GM21526 (cell line): ENCODE measurements at regions not wholly inside any gene's neighbourhood (a gene's known extent, or its start where the extent isn't known, plus 50 kb on each side); places are given as distances from the start of the nearest gene placed in this dataset.

ENCODE experiments used
- ATAC-seq: cut with Tn5 transposase; IDR thresholded peaks from one replicate; pipeline ENCODE4 v1.9.1; 2021; ENCODE audit warnings: moderate library complexity; ENCODE audit not compliant: unreplicated experiment, low FRiP score

DNA sequence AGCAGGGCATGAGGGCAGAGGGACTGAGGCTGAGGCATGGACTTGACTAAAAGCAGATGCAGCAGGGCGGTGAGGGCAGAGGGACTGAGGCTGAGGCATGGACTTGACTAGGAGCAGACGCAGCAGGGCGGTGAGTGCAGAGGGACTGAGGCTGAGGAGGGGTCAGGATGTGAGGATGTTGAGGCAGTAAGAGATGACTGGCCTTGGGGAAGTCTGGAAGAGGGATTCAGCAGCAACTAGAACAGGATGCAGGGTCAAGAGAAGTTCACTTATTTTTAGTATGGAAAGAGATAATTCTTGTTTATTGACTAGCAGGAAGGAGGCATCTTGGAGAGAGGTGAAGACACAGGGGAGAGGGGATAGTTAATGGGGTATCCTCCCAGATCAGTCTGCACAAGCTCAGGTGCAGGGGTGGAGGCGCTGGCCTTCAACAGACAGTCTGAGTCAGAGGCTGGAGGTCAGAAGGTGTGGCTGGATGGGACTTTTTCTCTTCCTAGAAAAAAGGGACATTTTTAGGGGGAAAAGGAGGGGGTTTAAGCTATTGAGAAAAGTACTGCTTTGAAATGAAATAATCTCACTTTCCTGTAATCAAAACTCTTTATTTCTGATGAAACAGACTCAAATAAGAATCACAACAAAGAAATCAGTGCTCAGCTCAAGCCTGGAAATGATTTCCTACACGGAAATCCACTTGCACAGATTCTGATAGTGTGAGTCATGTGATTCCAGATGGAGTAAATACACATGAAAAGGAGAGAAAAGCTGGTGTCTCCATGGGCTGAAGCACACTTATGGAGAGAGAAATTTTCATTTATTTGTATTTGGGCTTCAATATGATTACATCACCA is 130.9 kb downstream of the PALM2AKAP2 start:
- ATAC-seq = no peak

DNA sequence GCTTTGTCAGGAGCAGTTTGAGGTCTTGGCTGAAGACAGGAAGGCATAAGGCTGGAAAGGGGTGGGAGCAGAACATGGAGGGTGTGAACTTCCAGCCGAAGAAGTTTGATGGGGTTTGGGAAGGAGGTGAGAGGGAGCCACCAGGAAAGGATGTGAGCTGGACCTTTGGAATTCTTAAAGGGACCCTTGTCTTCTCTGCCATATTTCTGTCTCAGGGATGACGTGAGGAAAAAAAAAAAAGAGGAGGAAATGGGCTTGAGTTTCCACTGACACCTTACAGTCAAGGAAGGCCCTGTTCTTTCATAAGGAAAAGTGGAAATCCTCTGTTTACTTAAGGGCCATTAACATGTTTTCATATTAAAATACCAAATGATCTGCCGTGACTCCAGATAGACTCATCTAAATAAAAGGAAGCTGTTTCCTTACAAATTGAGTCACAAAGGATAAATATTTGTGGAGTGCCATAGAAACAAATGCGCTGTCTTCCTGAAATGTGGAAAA is 132.1 kb downstream of the PALM2AKAP2 start:
- ATAC-seq = no peak

DNA sequence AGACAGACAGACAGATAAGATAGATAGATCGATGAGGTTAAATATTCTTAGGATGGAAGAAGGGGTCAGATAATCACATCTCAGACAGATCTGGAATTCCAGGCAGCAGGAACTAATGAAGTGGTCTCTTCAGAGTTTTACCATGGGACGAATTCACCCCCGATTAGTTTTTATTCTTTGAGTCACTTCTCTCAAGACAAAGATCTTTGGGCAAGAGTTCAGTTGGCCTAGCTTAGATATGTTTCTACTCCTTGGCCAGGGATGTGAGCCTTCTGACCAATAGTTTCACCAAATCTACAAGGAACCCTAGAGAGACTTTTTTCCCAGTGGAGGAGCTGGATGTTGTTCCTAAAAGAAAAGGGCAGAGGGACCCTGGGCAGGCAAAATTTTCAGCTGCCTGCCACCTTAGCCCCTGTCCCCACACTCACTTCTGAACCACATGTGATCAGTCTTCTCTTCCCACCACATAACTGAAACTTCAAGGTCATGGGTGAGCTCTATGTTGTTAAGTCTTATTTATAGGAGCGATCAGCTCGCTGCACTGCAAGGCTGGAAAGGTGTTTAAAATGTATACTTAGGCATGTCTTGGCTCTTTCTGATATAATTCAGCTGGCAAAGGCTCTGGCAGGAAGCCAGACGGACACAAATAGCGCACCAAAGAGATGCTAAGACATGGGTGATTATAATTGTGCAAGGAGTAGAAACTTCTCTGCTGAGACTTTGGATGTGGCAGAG is 132.9 kb downstream of the PALM2AKAP2 start:
- ATAC-seq = no peak

DNA sequence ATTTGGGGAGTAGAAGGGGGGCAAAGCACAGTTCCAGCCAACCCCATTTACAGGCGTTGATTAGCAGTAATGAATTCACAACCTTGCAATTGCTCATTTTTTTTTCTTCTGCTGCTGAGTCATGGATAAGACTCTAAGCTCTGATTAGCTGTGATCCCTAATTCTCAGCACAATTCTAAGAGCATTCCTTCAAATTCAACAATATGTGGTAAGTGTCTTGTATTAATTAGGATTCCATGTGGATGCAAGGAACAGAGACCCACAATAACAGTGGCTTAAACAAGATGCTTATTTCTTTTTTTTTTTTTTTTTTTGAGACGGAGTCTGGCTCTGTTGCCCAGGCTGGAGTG is 133.4 kb downstream of the PALM2AKAP2 start:
- no peak for ATAC-seq

DNA sequence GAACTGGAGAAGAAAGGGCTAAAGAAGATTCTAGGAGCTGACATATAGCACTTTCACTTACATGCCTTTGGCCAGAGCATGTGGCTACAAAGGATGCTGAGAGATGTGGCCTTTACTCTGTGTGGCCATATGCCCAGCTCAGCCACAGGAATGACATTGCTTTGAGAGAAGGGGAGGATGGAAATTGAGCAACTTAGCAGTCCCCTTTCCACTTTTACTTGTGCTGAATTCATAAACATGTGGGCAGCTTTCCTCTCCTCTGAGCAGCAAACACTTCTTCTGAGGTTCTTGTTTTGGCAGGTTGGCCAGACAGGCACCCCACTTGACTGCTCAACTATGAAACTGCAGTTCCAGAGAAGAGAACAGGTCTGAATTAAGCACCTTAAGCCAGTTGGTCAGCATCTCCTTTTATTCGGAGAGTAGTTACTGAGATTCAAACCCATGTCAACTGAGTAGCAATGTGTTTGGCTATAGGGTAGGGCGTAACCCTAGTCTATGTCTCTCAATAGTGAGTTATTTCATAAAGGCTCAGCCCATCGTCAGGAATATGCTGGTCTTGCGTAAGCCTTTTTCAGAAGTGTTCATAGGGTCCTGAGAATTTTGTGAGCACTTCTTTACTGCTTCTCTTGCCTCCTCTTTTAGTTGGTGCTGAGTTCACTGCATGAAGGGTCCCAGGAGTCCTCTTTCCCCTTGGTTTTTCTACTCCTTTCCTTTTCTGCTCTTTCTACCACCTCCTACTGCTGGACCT is 134.5 kb downstream of the PALM2AKAP2 start:
- ATAC-seq = peak; percentile 41

DNA sequence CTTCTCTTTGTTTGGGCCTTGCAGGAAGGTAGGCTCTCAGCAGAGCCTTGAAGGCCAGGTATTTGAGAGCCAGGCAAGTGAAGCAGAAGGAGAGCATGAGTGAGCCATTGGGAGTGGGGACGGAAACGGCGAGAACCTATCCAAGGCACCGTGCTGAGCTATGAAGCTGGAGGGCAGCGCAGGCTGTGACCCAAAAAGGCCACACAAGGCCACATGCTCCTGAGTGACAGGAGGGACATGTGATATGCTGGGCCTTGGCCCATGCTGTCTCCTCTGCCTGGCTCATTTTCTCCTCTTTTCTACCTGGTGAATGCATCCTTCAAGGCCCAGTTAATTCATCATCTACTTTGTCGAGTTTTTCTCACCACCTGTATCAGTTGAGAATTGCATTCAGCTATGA is 136.3 kb downstream of the PALM2AKAP2 start:
- ATAC-seq = no peak

DNA sequence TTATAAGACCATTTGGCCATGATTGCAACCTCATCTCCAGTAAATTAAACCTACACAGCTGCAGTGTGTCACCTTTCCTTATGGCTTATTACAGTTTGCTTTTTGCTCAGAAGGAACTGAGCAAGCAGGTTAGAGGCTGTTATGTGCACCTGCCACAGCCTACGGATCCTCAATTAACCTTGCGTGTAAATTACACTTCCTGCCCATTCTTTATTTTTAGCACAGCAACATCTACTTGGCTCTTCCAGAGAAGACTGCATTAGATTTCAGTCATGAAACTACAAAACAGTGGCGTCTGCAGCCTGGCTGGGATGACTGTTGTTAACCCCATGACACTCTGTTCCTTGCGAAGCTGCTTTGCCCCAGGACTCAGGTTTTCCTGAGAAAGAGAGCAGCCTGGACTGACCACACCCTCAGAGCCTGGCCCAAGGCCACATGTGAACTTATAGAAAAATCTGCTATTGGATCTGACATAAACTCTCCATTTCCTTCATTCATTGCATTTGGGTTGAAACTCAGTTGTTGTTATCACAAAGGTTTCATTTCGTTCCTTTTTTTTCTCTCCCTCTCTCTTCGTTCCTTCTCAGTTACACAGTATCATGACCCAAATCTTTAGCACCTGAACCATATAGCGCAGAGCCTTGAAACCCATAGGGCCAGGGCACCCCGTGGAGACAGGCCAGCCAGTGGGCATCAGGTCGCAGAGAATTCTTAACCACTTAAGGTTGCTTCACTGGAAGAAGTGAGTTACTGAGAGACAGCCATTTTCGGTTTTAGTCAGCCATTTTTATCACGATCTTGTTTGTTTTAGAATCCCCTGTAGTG is 138.6 kb downstream of the PALM2AKAP2 start:
- ATAC-seq = peak; percentile 61

DNA sequence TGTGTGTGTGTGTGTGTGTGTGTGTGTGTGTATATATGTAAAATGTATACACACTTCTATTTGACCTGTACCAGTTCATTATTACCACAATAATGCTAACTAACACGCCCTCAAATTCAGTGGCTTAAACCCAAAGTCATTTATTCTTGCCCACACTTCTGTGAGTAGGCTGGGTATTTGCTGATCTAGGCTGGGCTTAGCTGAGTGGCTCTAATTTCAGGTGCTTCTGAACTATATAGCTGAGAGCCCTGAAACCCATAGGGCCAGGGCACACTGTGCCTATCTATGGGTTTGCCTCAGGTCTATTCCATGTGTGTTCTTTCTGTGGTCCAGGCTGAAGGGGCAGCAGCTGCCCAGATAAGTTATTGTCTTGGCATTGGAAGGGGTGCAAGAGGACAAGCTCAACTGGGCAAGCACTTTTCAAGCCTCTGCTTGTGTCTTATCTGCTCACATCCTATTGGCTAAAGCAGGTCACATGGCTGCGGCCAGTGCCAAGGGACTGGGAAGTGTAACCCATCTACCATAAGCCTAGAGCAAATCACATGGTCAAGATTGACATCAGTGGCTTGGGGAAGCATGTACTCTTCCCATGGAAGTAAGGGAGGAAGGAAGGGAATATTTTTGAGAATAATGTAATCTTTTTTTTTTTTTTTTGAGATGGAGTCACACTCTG is 139.9 kb downstream of the PALM2AKAP2 start:
- ATAC-seq = no peak

DNA sequence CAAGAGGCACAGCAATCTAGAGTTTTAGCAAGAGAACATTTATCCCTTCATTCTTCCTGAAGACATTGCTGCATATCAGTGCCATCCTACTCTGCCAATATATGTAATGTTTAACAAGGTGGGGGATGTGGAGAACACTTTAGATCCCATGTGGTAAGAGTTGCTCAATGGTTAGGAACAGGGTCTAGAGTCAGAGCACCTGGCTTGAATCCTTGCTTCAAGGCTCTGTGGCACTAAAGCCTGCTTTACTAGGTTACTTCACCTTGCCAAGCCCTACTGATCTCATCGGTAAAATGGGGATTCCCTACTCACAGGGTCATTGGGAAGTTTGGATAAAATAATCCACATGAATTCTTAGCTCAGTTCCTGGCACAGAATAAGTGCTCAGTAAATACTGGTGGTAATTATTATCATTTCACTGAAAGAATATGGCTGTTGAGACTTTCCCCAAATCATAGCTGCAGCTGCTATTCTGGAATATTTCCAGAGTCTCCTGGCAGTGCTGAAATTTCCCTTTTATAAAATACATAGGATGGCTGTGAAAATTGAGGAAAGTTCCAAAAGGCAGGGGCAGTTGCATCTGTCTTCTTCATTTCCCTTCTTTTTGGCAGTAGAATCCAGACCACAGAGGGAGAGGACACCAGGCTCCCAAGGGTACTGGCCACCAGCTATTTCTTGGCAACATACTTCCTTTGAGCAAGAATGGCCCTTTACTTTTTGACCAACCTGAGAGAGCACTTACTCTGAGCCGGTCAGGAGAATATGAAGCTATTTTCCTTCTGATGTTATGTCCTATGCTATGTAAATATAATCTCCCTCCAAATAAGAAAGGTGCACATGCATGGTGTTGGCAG is 142.8 kb downstream of the PALM2AKAP2 start:
- no peak for ATAC-seq

DNA sequence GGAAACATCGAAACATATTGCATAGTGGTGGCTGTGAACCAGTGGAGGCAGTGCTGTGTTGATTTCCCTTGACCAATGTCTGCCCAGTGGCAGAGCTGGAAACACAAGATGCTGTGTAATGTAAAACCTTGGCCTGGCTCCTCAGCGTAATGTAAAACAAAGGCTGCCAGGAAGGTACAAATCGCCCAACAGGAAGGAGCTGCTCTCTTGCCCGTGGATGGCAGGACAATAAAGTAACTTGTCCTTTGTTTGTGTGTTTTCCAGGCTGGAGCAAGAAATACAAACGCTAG is 143.4 kb downstream of the PALM2AKAP2 start:
- no peak for ATAC-seq

DNA sequence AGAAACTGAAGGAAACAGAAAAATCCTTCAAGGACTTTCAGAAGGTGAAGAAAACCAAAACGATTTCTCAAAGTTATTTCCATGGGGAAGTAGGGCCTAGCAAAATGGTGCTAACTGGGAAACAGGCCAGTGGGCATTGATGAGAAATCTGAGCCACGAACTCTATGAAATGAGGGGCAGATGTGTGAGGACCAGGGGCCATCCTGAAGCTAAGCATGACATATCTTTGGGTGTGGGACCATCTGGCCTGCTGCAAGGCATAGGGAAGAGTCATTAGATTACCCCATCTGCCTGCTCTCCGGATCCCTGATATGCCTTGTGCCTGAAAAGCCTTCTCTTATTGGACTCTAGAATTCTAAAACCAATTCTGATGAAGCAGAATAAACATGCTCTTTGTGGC is 143.8 kb downstream of the PALM2AKAP2 start:
- no peak for ATAC-seq

DNA sequence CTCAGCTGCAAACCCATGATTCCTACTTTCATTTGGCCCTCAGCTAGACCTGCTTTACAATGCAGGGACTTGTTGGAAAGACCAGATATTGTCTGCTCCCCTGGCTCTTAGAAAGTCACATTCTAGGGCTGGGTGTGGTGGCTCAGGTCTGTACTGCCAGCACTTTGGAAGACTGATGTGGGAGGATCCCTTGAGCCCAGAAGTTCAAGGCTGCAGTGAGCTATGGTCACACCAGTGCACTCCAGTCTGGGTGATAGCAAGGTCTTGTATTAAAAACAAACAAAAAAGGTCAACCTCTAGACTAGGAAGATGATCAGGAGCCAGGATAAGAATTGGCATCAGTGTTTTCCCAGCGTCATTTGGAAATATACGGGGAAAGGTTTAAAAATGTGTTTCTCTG is 145.8 kb downstream of the PALM2AKAP2 start:
- no peak for ATAC-seq

DNA sequence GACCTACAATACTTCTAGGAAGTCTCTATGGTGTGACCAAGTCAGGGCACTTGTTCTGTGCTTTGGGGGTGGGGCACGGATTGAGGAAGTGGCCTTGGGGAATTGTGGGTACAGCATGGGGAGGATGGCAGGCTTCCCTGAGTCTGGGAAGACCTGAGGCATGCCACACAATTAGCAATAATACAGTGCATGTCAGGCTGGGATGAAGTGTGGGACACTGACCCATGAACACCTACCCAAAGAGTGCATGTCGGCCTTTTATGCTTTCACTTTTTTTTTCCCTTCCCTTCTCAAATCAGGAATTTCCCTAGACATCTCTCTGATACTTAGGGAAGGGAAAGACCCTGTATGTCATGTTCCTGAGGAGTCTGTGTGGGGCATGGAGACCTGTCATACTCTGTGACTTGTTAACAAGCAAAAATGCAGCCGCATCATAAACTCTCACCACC is 146.4 kb downstream of the PALM2AKAP2 start:
- ATAC-seq = no peak

DNA sequence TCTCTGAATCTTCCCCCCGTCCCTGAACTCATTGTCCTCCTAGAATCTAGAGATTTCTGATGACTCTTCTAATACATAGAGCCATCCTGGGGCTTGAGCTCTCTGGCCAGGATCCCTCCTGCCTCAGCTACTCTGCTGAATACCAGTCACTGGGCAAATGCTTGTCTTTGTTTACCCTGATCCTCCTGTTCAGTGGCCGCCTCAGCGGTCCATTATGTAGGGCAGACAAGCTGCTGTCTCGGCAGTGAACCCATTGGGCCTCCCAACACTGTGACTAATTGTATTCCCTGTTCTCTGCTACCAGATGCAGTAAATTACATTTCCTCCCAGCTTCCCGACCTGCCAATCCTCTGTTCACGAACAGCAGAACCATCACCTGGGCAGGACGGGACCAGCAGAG is 151.6 kb downstream of the PALM2AKAP2 start:
- no peak for ATAC-seq

DNA sequence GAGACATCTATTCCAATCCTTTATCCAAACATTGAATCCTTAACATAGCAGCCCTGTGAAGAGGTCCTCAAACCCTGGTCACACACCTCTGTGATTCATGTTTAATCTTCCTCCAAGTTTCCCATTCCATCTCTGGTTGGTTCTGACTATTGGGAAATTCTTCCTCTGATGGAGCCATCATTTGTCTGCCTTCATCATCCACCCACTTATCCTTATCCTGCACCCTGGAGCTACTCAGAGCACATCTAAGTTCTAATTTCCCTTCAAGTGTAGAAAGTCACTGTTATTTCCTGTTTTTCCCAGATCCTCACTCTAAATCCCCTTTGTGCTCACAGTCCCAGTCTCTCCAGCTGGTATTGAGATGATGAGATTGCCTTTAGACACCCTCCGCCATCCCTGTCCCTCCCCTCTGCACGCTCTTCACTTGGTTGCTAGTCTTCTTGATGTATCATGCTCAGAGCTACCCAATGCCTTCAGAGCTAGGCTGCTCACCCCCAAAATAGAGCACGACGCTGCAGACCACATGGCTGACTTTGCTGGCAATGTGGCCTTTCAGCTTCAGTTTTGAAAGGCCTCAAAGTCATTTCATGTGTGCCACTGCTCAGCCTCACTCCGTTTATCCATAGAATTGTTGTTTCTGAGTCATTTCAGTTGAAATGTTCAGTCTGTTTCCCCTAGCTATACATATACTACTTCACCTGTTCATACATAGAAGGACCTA is 154.3 kb downstream of the PALM2AKAP2 start:
- no peak for ATAC-seq

DNA sequence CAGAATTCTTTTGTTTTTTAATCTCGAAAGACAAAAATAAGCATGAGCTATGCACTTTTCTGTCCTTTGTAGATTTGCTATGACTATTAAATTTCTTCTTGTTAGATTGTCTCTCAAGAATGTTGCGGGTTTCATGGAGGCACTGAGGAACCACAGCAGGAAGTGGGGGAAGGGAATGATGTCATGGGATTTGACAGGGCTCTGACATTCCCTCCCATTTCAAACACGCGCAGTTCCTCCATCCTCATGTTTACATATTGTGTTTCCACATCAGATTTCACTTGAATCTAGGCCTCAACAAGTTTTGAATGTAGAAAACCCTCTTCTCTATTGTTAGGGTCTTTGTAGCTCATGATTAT is 154.8 kb downstream of the PALM2AKAP2 start:
- no peak for ATAC-seq

DNA sequence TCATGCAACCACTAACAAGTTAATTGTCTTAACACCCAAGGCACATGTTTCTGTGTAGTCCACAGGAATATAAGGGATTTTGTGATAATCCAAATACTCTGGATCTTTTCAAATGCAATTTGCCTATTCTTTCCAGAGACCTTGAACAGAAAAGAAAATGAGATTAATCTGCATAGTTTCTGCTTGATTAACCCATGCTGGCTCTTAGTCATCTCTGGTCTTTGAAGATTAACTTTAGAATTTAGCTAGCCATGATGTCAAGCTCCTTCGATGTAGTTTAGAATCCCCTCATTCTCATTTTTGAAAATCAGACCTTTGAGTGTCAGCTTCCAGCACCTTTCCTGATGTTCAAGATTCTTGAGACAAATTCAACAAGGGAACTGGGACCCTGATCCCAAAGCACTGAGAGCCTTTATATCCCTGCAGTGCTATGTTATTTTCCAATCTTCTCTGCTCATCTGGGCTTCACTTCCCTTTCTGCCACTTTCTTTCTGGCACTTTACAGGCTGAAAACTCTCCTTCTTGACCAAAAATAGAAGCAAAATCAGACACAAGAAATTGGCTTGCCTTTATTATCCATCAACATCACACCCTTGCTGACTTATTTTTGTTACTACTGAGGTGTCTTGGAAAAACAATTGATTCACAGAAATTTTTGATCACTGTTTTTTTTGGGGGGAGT is 155.5 kb downstream of the PALM2AKAP2 start:
- no peak for ATAC-seq
